Mesenchymal stem cell (in vitro differentiated cells and primary cell): ENCODE measurements at regions not wholly inside any gene's neighbourhood (a gene's known extent, or its start where the extent isn't known, plus 50 kb on each side); places are given as distances from the start of the nearest gene placed in this dataset.

ENCODE experiments used
- DNase-seq: peaks from one replicate; pipeline ENCODE4 v3.0.0-alpha.2; 2013
- H2AFZ ChIP-seq: one replicate; pipeline ENCODE4 v1.6.1; 2013; ENCODE audit warnings: low read depth, mild to moderate bottlenecking, control low read depth, inconsistent platforms, low read length, moderate library complexity
- H2AK5ac ChIP-seq: 2 replicates; pipeline ENCODE4 v1.6.1; 2013; ENCODE audit warnings: low read length, moderate library complexity, mild to moderate bottlenecking, inconsistent platforms; ENCODE audit not compliant: severe bottlenecking
- H2BK120ac ChIP-seq: one replicate; pipeline ENCODE4 v1.6.1; 2013; ENCODE audit warnings: low read depth, mild to moderate bottlenecking, inconsistent platforms, low read length, moderate library complexity
- H2BK12ac ChIP-seq, 2 experiments: one replicate each; pipeline ENCODE4 v1.6.1; 2013; ENCODE audit warnings: inconsistent platforms in 2 of 2, low read length in 2 of 2, mild to moderate bottlenecking in 2 of 2, moderate library complexity in 2 of 2, control low read depth in 1 of 2
- H2BK15ac ChIP-seq: one replicate; pipeline ENCODE4 v1.6.1; 2013; ENCODE audit warnings: mild to moderate bottlenecking, low read depth, inconsistent platforms; ENCODE audit not compliant: poor library complexity, severe bottlenecking
- H2BK5ac ChIP-seq: 2 replicates; pipeline ENCODE4 v1.6.1; 2013; ENCODE audit warnings: low read depth, mild to moderate bottlenecking, low read length, control low read depth, inconsistent platforms; ENCODE audit not compliant: poor library complexity, severe bottlenecking
- H3K14ac ChIP-seq, 2 experiments: one replicate each; pipeline ENCODE4 v1.6.1; 2013; ENCODE audit warnings: inconsistent platforms in 2 of 2, low read length in 2 of 2, control low read depth in 1 of 2, mild to moderate bottlenecking in 1 of 2, moderate library complexity in 1 of 2
- H3K18ac ChIP-seq, 2 experiments: one replicate each; pipeline ENCODE4 v1.6.1; 2013; ENCODE audit warnings: inconsistent platforms in 2 of 2, low read length in 2 of 2, control low read depth in 1 of 2, low read depth in 1 of 2, mild to moderate bottlenecking in 1 of 2
- H3K23ac ChIP-seq, 2 experiments: one replicate each; pipeline ENCODE4 v1.6.1; 2013; ENCODE audit warnings: inconsistent platforms in 2 of 2, low read length in 2 of 2, mild to moderate bottlenecking in 2 of 2, moderate library complexity in 2 of 2, control low read depth in 1 of 2
- H3K27ac ChIP-seq: 2 replicates; pipeline ENCODE4 v1.5.1; 2013; ENCODE audit warnings: mild to moderate bottlenecking, moderate library complexity, low read length, control low read depth, inconsistent platforms; ENCODE audit not compliant: poor library complexity, severe bottlenecking
- H3K27me3 ChIP-seq, 2 experiments: 2 replicates each; pipeline versions ENCODE4 v1.6.1 to v1.7.0; 2013; ENCODE audit warnings: low read length in 2 of 2, mild to moderate bottlenecking in 2 of 2, moderate library complexity in 2 of 2, control low read depth in 1 of 2, inconsistent platforms in 1 of 2; ENCODE audit not compliant: control insufficient read depth in 1 of 2, insufficient read depth in 1 of 2
- H3K36me3 ChIP-seq, 2 experiments: 2 replicates each; pipeline versions ENCODE4 v1.6.1 to v1.7.0; 2013; ENCODE audit warnings: low read length in 2 of 2, control low read depth in 1 of 2, inconsistent platforms in 1 of 2, low read depth in 1 of 2, mild to moderate bottlenecking in 1 of 2; ENCODE audit not compliant: insufficient read depth in 2 of 2, control insufficient read depth in 1 of 2
- H3K4ac ChIP-seq, 2 experiments: one replicate each; pipeline ENCODE4 v1.6.1; 2013; ENCODE audit warnings: inconsistent platforms in 2 of 2, low read length in 2 of 2, mild to moderate bottlenecking in 2 of 2, moderate library complexity in 2 of 2, control low read depth in 1 of 2, low read depth in 1 of 2
- H3K4me1 ChIP-seq: 2 replicates; pipeline ENCODE4 v1.6.1; 2013; ENCODE audit warnings: low read depth, low read length, control low read depth; ENCODE audit not compliant: control insufficient read depth, insufficient read depth
- H3K4me2 ChIP-seq: 2 replicates; pipeline ENCODE4 v1.6.1; 2013; ENCODE audit warnings: low read length, mild to moderate bottlenecking, inconsistent platforms; ENCODE audit not compliant: poor library complexity, severe bottlenecking
- H3K4me3 ChIP-seq, 2 experiments: 2 replicates each; pipeline versions ENCODE4 v1.5.1 to v1.7.0; 2013; ENCODE audit warnings: low read length in 2 of 2, mild to moderate bottlenecking in 2 of 2, control low read depth in 1 of 2, low read depth in 1 of 2; ENCODE audit not compliant: insufficient read depth in 1 of 2
- H3K79me1 ChIP-seq: replicated peaks from 2 replicates; pipeline ENCODE4 v1.6.1; 2013; ENCODE audit warnings: mild to moderate bottlenecking, control low read depth, low read length, inconsistent platforms; ENCODE audit not compliant: poor library complexity, severe bottlenecking
- H3K9ac ChIP-seq: 2 replicates; pipeline ENCODE4 v1.7.0; 2013; ENCODE audit warnings: mild to moderate bottlenecking, low read length, moderate library complexity
- H3K9me3 ChIP-seq: 2 replicates; pipeline ENCODE4 v1.7.0; 2013; ENCODE audit warnings: mild to moderate bottlenecking, low read length; ENCODE audit not compliant: control insufficient read depth
- H4K8ac ChIP-seq: one replicate; pipeline ENCODE4 v1.6.1; 2013; ENCODE audit warnings: inconsistent platforms, mild to moderate bottlenecking, low read length, moderate library complexity
- H4K91ac ChIP-seq: one replicate; pipeline ENCODE4 v1.6.1; 2013; ENCODE audit warnings: mild to moderate bottlenecking, low read length, inconsistent platforms
- WGBS: methylation state at CpG from one replicate; pipeline ENCODE4 v1.1.7; 2013; ENCODE audit warnings: mixed read lengths; 5-methylcytosine and 5-hydroxymethylcytosine counted together

DNA sequence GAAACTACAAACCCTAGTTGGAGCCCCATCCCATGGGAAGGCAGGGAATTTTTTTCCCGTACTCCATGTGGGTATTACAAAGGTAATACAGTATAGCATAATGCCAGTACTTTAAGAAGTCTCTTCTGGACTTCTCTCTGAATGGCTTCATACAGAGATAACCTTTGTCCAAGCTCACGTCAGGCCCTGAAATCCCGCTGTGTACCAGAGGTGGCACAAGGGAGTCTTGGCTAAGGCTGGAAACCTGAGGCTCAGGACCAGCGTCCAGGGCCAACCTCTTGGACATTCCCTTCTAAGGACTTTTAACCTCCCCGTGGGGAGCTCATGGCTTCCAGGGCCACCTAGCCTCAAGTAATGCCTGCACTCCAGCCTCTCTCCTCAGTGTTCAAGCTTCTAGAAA, 338.9 kb upstream of the FAM241A start:
- H3K36me3 ChIP-seq = no peaks in the 10 kb centered on the region
- no peak overlapping the region for H3K4ac ChIP-seq
- no peaks in the 10 kb centered on the region for H3K79me1 ChIP-seq
- H2BK5ac ChIP-seq = no peak overlapping the region
- H3K18ac ChIP-seq = peak overlapping the region in 1 of 2 experiments; percentile 24
- H3K27ac ChIP-seq = no peak overlapping the region
- no peak overlapping the region for H2AFZ ChIP-seq
- H3K4me2 ChIP-seq = no peak overlapping the region
- no peak overlapping the region for H4K91ac ChIP-seq
- H2BK120ac ChIP-seq = no peak overlapping the region
- WGBS = 63% methylated on average over 4 of the region's 5 CpGs
- H4K8ac ChIP-seq = no peak overlapping the region
- H3K4me1 ChIP-seq = no peaks in the 10 kb centered on the region
- no peak for DNase-seq
- H3K23ac ChIP-seq = no peak overlapping the region
- H3K27me3 ChIP-seq = peaks cover 4 to 34% of the 10 kb centered on the region in 2 experiments
- no peak overlapping the region for H2BK15ac ChIP-seq
- no peak overlapping the region for H2BK12ac ChIP-seq
- H2AK5ac ChIP-seq = no peak overlapping the region
- no peak overlapping the region for H3K4me3 ChIP-seq
- H3K9ac ChIP-seq = no peak overlapping the region
- no peak overlapping the region for H3K14ac ChIP-seq
- H3K9me3 ChIP-seq = no peaks in the 10 kb centered on the region

DNA sequence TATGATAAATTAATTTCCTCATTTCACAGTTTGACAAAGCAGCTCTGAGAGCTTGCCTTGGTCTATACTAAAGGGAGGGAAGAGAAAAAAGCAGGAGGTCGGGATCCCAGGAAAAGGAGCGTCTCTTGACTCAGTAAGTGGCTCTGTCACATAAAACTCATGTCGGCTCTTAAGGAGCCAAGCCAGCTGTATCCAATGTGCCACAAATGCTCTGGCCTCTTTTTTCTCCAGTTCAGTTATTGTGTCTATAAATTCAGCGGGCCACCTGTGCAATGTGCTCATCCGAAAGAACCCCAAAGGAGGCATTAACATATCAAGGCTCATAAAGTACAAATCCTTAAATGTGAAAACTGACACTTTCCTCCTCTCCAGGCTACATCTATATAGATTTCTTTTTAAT, 337.7 kb upstream of the FAM241A start:
- H2AK5ac ChIP-seq = no peak overlapping the region
- H3K4ac ChIP-seq = no peak overlapping the region
- no peak overlapping the region for H3K4me2 ChIP-seq
- H3K9me3 ChIP-seq = no peaks in the 10 kb centered on the region
- no peak overlapping the region for H3K4me3 ChIP-seq
- H3K36me3 ChIP-seq = no peaks in the 10 kb centered on the region
- DNase-seq = no peak
- H3K18ac ChIP-seq = no peak overlapping the region
- no peak overlapping the region for H3K14ac ChIP-seq
- peaks cover 4 to 34% of the 10 kb centered on the region in 2 experiments for H3K27me3 ChIP-seq
- H2BK15ac ChIP-seq = no peak overlapping the region
- H2BK12ac ChIP-seq = no peak overlapping the region
- H3K4me1 ChIP-seq = no peaks in the 10 kb centered on the region
- no peak overlapping the region for H3K23ac ChIP-seq
- H4K91ac ChIP-seq = no peak overlapping the region
- H3K27ac ChIP-seq = no peak overlapping the region
- H3K9ac ChIP-seq = no peak overlapping the region
- H4K8ac ChIP-seq = no peak overlapping the region
- H3K79me1 ChIP-seq = no peaks in the 10 kb centered on the region
- H2BK120ac ChIP-seq = no peak overlapping the region
- H2AFZ ChIP-seq = no peak overlapping the region
- 75% methylated on average over 5 of the region's 5 CpGs for WGBS
- no peak overlapping the region for H2BK5ac ChIP-seq

DNA sequence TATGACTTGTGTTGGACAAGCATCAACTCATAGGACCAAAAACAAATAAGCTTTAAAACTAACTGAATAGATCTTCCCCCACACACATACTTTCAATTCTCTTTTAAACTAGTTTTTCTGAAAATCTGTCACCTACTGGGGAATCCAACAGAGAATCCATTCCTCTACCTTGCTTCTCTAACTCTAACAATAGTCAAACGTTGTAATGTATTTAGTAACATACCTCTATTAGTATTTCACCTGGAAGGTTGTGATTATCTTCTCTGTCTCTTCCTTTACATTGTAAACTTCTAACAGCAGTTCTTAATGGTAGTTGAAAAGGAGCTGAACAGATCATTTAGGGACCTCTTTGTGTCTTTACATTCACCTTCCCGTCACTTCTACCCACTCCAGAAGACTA, 337.1 kb upstream of the FAM241A start:
- 20% methylated on average over 1 of the region's 2 CpGs for WGBS
- Histone ChIP-seq H3K18ac (no peak overlapping the region), H2AFZ (no peak overlapping the region), H3K27ac (no peak overlapping the region), H2BK120ac (no peak overlapping the region), H3K36me3 (no peaks in the 10 kb centered on the region), H3K27me3 (peaks cover 4 to 34% of the 10 kb centered on the region in 2 experiments), H3K9me3 (no peaks in the 10 kb centered on the region), H3K14ac (no peak overlapping the region), H3K23ac (no peak overlapping the region), H2BK5ac (no peak overlapping the region), H3K4ac (no peak overlapping the region), H3K4me3 (no peak overlapping the region), H3K79me1 (no peaks in the 10 kb centered on the region), H4K91ac (no peak overlapping the region), H2AK5ac (no peak overlapping the region), H2BK12ac (no peak overlapping the region), H3K4me1 (no peaks in the 10 kb centered on the region), H3K9ac (no peak overlapping the region), H3K4me2 (no peak overlapping the region), H4K8ac (no peak overlapping the region), H2BK15ac (no peak overlapping the region)
- DNase-seq = no peak

DNA sequence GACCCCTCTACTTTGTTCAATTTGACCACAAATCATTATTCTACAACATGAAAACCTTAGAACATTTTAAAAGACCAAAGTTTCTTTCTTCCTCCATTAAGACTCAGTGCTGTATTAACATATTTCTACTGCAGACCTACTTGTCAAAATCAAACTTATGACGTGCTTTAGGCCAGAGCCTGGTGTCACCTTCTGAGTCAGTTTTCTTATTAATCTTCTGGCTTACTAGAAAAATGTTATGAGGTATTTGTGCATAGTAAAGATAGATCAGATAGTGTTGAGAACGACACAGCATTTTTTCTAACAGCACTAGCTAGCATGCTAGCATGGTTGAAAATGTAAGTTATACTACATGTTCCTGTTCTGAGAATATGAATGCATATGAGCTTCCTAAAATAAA, 333.6 kb upstream of the FAM241A start:
- H3K23ac ChIP-seq = no peak overlapping the region
- H4K8ac ChIP-seq = no peak overlapping the region
- H3K9me3 ChIP-seq = no peaks in the 10 kb centered on the region
- H3K9ac ChIP-seq = no peak overlapping the region
- H3K27ac ChIP-seq = no peak overlapping the region
- 75% methylated on average over 1 of the region's 2 CpGs for WGBS
- peaks cover 0 to 29% of the 10 kb centered on the region in 2 experiments for H3K27me3 ChIP-seq
- no peaks in the 10 kb centered on the region for H3K4me1 ChIP-seq
- no peaks in the 10 kb centered on the region for H3K79me1 ChIP-seq
- H2BK12ac ChIP-seq = no peak overlapping the region
- H3K4ac ChIP-seq = no peak overlapping the region
- H2AFZ ChIP-seq = no peak overlapping the region
- no peak overlapping the region for H3K14ac ChIP-seq
- no peak overlapping the region for H2BK15ac ChIP-seq
- no peaks in the 10 kb centered on the region for H3K36me3 ChIP-seq
- H3K18ac ChIP-seq = no peak overlapping the region
- H2AK5ac ChIP-seq = no peak overlapping the region
- H4K91ac ChIP-seq = no peak overlapping the region
- no peak overlapping the region for H3K4me3 ChIP-seq
- H2BK120ac ChIP-seq = no peak overlapping the region
- no peak overlapping the region for H3K4me2 ChIP-seq
- DNase-seq = no peak
- no peak overlapping the region for H2BK5ac ChIP-seq
